Lower leg skin (tissue), 4 donors: ENCODE measurements at regions not wholly inside any gene's neighbourhood (a gene's known extent, or its start where the extent isn't known, plus 50 kb on each side); places are given as distances from the start of the nearest gene placed in this dataset.

ENCODE experiments used
- DNase-seq, 2 donors: peaks; one replicate each; pipeline ENCODE4 v3.0.0-alpha.2; 2019; ENCODE audit warnings: low spot score in 2 of 2
- H3K4me3 ChIP-seq: fragments of 200-600 bp; sonication (generic); 2 replicates; pipeline ENCODE4 v1.5.1; 2017; ENCODE audit warnings: mild to moderate bottlenecking, low read depth; ENCODE audit not compliant: poor library complexity, severe bottlenecking
- CTCF ChIP-seq, 3 donors: fragments of 450-650 bp; IDR thresholded peaks; one replicate each; pipeline ENCODE4 v1.5.1; 2016; ENCODE audit warnings: antibody characterized with exemption in 3 of 3, mild to moderate bottlenecking in 3 of 3, moderate library complexity in 2 of 3
- POLR2A ChIP-seq, 2 donors: fragments of 450-650 bp; IDR thresholded peaks; one replicate each; pipeline ENCODE4 v1.6.1; 2016 to 2017; ENCODE audit warnings: antibody characterized with exemption in 2 of 2, mild to moderate bottlenecking in 1 of 2, moderate library complexity in 1 of 2
- WGBS, 2 donors: methylation state at CpG; one replicate each; pipeline ENCODE4 v1.1.5; 2018; 5-methylcytosine and 5-hydroxymethylcytosine counted together
- intact Hi-C: fragments of 100-400 bp; cut with DNase I; formaldehyde crosslinking; loops from one replicate; pipeline ENCODE4 v1.15.0; 2023; ENCODE audit warnings: low total_unique reads

GRCh38 chr10:4319870-4320367, 506.1 kb upstream of the AKR1E2 start:
- no peak overlapping the region for H3K4me3 ChIP-seq
- DNase-seq, result no peak
- WGBS, 2 donors, result 91 to 94% methylated on average over 8 of the region's 8 CpGs
- intact Hi-C loops, result no loop called here
- TF ChIP-seq CTCF (IDR thresholded peaks at IDR 0.05) (no peak), POLR2A (IDR thresholded peaks at IDR 0.05) (no peak)

GRCh38 chr10:4316161-4316810, 509.7 kb upstream of the AKR1E2 start:
- TF ChIP-seq CTCF (IDR thresholded peaks at IDR 0.05) (no peak), POLR2A (IDR thresholded peaks at IDR 0.05) (no peak)
- peak; percentile 72 to 91 for DNase-seq
- H3K4me3 ChIP-seq, result no peak overlapping the region
- WGBS, 2 donors, result 67 to 72% methylated on average over 13 of the region's 13 CpGs
- intact Hi-C loops, result no loop called here

- no peak overlapping the region for H3K4me3 ChIP-seq
- intact Hi-C loops, result no loop called here
- peak in 1 of 2 donors; percentile 41 for DNase-seq
- 41 to 42% methylated on average over 4 of the region's 4 CpGs for WGBS, 2 donors
- TF ChIP-seq POLR2A (IDR thresholded peaks at IDR 0.05), result no peak
These were observed 510.5 kb upstream of the AKR1E2 start for GRCh38 chr10:4315551-4315950.

- no peak for TF ChIP-seq POLR2A (IDR thresholded peaks at IDR 0.05)
- no peak for TF ChIP-seq CTCF (IDR thresholded peaks at IDR 0.05)
- intact Hi-C loops, result no loop called here
- DNase-seq, result no peak
- no peak overlapping the region for H3K4me3 ChIP-seq
- WGBS, 2 donors, result 64 to 79% methylated on average over 3 of the region's 3 CpGs
These were observed 513.0 kb upstream of the AKR1E2 start for GRCh38 chr10:4313051-4313450.

- DNase-seq, result no peak
- TF ChIP-seq CTCF (IDR thresholded peaks at IDR 0.05) (no peak), POLR2A (IDR thresholded peaks at IDR 0.05) (no peak)
- intact Hi-C loops, result no loop called here
- 78 to 80% methylated on average over 4 of the region's 4 CpGs for WGBS, 2 donors
- no peak overlapping the region for H3K4me3 ChIP-seq
These were observed 513.8 kb upstream of the AKR1E2 start for GRCh38 chr10:4312051-4312835.

- 42 to 51% methylated on average over 3 of the region's 3 CpGs for WGBS, 2 donors
- TF ChIP-seq CTCF (IDR thresholded peaks at IDR 0.05) (no peak), POLR2A (IDR thresholded peaks at IDR 0.05) (no peak)
- intact Hi-C loops, result no loop called here
- DNase-seq, result no peak
- H3K4me3 ChIP-seq, result no peak overlapping the region
These were observed 515.8 kb upstream of the AKR1E2 start for GRCh38 chr10:4310172-4310571.
